Fibroblast of lung (primary cell): ENCODE measurements at regions not wholly inside any gene's neighbourhood (a gene's known extent, or its start where the extent isn't known, plus 50 kb on each side); places are given as distances from the start of the nearest gene placed in this dataset.

Experiments
- DNase-seq, 2 donors: peaks; one replicate each; pipeline versions ENCODE4 v3.0.0 to v3.0.0-alpha.2; 2010; ENCODE audit warnings: low read depth in 2 of 2
- H2AFZ ChIP-seq: 2 replicates; pipeline ENCODE4 v1.5.1; 2012; ENCODE audit warnings: low read length, control low read depth, inconsistent platforms
- H3K27ac ChIP-seq: 2 replicates; pipeline ENCODE4 v1.5.1; 2011; ENCODE audit warnings: low read length, control low read depth; ENCODE audit not compliant: insufficient read depth
- H3K27me3 ChIP-seq: 2 replicates; pipeline ENCODE4 v1.5.1; 2011; ENCODE audit warnings: mild to moderate bottlenecking, low read length; ENCODE audit not compliant: control insufficient read depth, insufficient read depth
- H3K36me3 ChIP-seq: 2 replicates; pipeline ENCODE4 v1.5.1; 2011; ENCODE audit warnings: low read length; ENCODE audit not compliant: control insufficient read depth, insufficient read depth
- H3K4me1 ChIP-seq: 2 replicates; pipeline ENCODE4 v1.5.1; 2011; ENCODE audit warnings: low read length; ENCODE audit not compliant: control insufficient read depth, insufficient read depth; ENCODE audit errors: extremely low read depth
- H3K4me2 ChIP-seq: 2 replicates; pipeline ENCODE4 v1.5.1; 2011; ENCODE audit warnings: low read length, control low read depth; ENCODE audit not compliant: insufficient read depth; ENCODE audit errors: extremely low read depth
- H3K4me3 ChIP-seq, 4 experiments: fragments of 200-600 bp in 1 of 4; sonication (generic) in 1 of 4; replicated peaks in 1 of 4; 2 replicates each; pipeline ENCODE4 v1.5.1; 2011 to 2016; ENCODE audit warnings: low read length in 4 of 4, low read depth in 3 of 4, mild to moderate bottlenecking in 3 of 4, control low read depth in 2 of 4, inconsistent platforms in 1 of 4, mixed read lengths in 1 of 4; ENCODE audit not compliant: insufficient read depth in 1 of 4; ENCODE audit errors: control extremely low read depth in 1 of 4
- H3K79me2 ChIP-seq: 2 replicates; pipeline ENCODE4 v1.5.1; 2012; ENCODE audit warnings: mild to moderate bottlenecking, low read length, inconsistent platforms; ENCODE audit not compliant: control insufficient read depth, insufficient read depth
- H3K9ac ChIP-seq: 2 replicates; pipeline ENCODE4 v1.5.1; 2011; ENCODE audit warnings: mild to moderate bottlenecking, low read length, control low read depth; ENCODE audit not compliant: insufficient read depth
- H3K9me3 ChIP-seq: 2 replicates; pipeline ENCODE4 v1.5.1; 2012; ENCODE audit warnings: low read depth, low read length; ENCODE audit not compliant: control insufficient read depth, insufficient read depth
- H4K20me1 ChIP-seq: 2 replicates; pipeline ENCODE4 v1.5.1; 2011; ENCODE audit warnings: low read length; ENCODE audit not compliant: control insufficient read depth, insufficient read depth; ENCODE audit errors: extremely low read depth
- EZH2 ChIP-seq: IDR thresholded peaks from 2 replicates; pipeline ENCODE4 v1.5.1; 2012; ENCODE audit warnings: low read length, control low read depth, mild to moderate bottlenecking; ENCODE audit errors: missing control alignments
- TF ChIP-seq, protein P1 (sequence below), 2 donors: IDR thresholded peaks in 1 of 2; conservative IDR thresholded peaks in 1 of 2; 1 replicate in 1 of 2; 2 replicates in 1 of 2; pipeline ENCODE4 v1.5.1; 2011 to 2012; ENCODE audit warnings: low read length in 2 of 2, control low read depth in 1 of 2, inconsistent platforms in 1 of 2, low read depth in 1 of 2, mild to moderate bottlenecking in 1 of 2

DNA sequence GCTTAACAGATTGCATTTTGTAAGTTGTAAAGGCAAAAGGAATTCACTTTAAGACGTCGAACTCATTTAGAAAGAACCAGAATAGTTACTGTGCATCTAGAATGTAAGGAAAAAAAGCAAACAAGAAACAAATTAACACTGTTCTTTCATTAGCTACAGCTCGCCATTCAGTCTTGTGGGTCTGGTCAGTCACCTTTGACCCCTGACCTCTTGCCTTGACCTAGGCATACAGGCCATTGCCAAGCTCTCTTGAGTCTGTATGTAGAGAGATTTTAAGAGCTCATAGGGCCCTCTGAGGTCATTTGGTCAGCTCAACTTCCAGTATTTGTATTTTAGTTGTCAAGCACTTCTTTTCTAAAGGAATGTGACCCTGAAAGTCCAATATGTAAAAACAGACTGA lies 318.7 kb downstream of the DHX35 start:
- no peak for TF ChIP-seq EZH2
- Histone ChIP-seq H3K79me2 (no peaks in the 10 kb centered on the region), H3K4me3 (no peak overlapping the region), H3K4me1 (no peaks in the 10 kb centered on the region), H3K36me3 (no peaks in the 10 kb centered on the region), H3K9ac (no peak overlapping the region), H2AFZ (no peak overlapping the region), H3K27me3 (no peaks in the 10 kb centered on the region), H3K27ac (no peak overlapping the region), H4K20me1 (no peaks in the 10 kb centered on the region), H3K9me3 (no peaks in the 10 kb centered on the region), H3K4me2 (no peak overlapping the region)
- DNase-seq = no peak

DNA sequence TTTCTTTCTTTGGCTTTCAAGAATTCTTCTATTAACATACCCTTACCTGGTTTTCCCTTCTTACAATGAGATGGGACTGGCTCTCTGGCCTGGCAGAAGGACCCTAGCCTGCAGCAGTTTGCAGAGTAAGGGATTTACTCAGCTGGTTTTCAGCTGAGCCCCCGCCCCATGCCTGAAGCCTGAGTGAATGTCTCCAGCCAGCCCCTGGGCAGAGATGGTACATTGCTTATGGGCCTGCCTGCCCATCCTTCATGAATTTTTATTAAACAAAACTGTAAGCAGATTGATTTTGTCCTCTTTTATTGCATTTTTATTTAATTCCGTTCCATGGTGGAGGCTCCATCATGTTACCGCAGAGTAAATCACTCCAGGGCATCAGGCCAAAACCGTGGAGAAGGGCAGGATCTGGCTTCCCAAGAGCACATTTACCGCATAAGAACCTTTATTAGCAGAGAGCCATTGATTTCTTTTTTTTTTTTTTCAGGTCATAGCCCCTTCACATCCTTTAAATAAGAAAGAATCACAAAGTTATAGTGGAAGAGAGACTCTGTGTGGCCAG lies 316.2 kb downstream of the DHX35 start:
- Histone ChIP-seq H3K4me1 (no peaks in the 10 kb centered on the region), H3K27me3 (no peaks in the 10 kb centered on the region), H3K36me3 (no peaks in the 10 kb centered on the region), H2AFZ (no peak overlapping the region), H3K9me3 (no peaks in the 10 kb centered on the region), H3K9ac (no peak overlapping the region), H3K79me2 (no peaks in the 10 kb centered on the region), H4K20me1 (no peaks in the 10 kb centered on the region), H3K4me3 (no peak overlapping the region), H3K4me2 (no peak overlapping the region), H3K27ac (no peak overlapping the region)
- TF ChIP-seq EZH2 = no peak
- DNase-seq = no peak

DNA sequence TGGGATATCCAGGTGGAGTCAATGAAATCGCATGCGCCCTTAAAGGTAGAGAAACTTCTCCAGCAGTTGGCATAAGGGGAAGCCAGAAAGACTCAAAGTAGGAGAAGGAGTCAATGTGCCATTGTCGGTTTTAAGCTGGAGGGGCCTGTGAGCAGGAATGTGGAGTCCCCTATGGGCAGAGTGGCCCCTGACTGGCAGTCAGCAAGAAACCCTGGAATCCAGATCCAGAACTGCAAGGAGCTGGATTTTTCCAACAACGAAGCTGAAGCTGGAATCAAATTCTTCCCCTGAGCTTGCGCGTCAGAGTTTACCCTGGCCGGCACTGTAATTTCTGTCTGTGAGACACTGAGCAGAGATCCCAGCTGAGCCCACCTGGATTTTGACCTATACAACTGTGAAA lies 315.0 kb downstream of the DHX35 start:
- H3K27ac ChIP-seq = no peak overlapping the region
- TF ChIP-seq, protein P1, sequence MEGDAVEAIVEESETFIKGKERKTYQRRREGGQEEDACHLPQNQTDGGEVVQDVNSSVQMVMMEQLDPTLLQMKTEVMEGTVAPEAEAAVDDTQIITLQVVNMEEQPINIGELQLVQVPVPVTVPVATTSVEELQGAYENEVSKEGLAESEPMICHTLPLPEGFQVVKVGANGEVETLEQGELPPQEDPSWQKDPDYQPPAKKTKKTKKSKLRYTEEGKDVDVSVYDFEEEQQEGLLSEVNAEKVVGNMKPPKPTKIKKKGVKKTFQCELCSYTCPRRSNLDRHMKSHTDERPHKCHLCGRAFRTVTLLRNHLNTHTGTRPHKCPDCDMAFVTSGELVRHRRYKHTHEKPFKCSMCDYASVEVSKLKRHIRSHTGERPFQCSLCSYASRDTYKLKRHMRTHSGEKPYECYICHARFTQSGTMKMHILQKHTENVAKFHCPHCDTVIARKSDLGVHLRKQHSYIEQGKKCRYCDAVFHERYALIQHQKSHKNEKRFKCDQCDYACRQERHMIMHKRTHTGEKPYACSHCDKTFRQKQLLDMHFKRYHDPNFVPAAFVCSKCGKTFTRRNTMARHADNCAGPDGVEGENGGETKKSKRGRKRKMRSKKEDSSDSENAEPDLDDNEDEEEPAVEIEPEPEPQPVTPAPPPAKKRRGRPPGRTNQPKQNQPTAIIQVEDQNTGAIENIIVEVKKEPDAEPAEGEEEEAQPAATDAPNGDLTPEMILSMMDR (conservative IDR thresholded peaks at IDR 0.05 in 1 of 2, IDR thresholded peaks at IDR 0.05 in 1 of 2; ENCODE audit: low read depth in 1 of 2, low read length in 2 of 2) = no peak
- no peak for TF ChIP-seq EZH2
- H3K9me3 ChIP-seq = no peaks in the 10 kb centered on the region
- no peak overlapping the region for H2AFZ ChIP-seq
- H4K20me1 ChIP-seq = no peaks in the 10 kb centered on the region
- H3K36me3 ChIP-seq = no peaks in the 10 kb centered on the region
- no peaks in the 10 kb centered on the region for H3K79me2 ChIP-seq
- H3K9ac ChIP-seq = no peak overlapping the region
- no peaks in the 10 kb centered on the region for H3K27me3 ChIP-seq
- no peak for DNase-seq
- no peak overlapping the region for H3K4me2 ChIP-seq
- no peak overlapping the region for H3K4me3 ChIP-seq
- H3K4me1 ChIP-seq = no peaks in the 10 kb centered on the region

DNA sequence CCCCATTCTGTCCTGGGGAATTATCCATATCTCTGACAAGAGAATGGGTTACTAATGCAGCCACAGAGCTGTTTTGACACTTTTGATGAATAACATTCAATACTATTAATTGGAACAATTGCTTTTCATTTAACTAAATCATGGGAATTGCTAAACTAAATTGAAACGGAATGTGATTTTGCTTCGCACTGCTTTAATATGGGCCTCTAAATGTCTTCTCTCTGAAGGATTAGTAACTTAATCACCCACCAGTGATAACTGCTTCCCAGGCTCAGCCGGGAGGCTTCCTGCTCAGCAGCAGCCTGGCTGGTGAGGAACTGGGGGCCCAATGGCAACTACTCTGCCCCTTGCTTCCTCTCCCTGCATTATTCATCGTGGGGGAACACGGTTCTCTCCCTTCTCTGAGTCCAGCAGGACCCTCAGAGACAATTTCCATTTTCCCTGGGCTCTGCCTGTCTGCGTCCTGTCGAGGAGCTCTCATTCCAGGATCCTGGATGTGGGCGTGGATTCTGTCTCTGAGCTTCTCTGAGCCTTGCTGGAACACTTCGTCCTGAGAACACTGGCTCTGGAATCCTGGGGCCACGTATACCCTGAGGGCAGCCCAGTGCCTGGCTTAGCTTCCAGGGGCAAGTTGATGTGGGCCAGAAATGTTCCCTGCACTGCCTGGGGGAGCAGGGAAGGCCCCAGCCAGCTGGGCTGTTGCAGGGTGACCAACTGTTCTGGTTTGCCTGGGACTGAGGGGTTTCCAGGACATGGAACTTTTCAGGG lies 308.9 kb downstream of the DHX35 start:
- Histone ChIP-seq H3K36me3 (no peaks in the 10 kb centered on the region), H4K20me1 (no peaks in the 10 kb centered on the region), H3K79me2 (no peaks in the 10 kb centered on the region), H3K4me3 (no peak overlapping the region), H2AFZ (no peak overlapping the region), H3K9ac (no peak overlapping the region), H3K9me3 (no peaks in the 10 kb centered on the region), H3K27ac (no peak overlapping the region), H3K27me3 (no peaks in the 10 kb centered on the region), H3K4me1 (no peaks in the 10 kb centered on the region), H3K4me2 (no peak overlapping the region)
- no peak for DNase-seq
- TF ChIP-seq, protein P1 (conservative IDR thresholded peaks at IDR 0.05 in 1 of 2, IDR thresholded peaks at IDR 0.05 in 1 of 2; ENCODE audit: low read depth in 1 of 2, low read length in 2 of 2) = no peak
- TF ChIP-seq EZH2 = no peak
